ENCODE measurements at regions not wholly inside any gene's neighbourhood (a gene's known extent, or its start where the extent isn't known, plus 50 kb on each side); places are given as distances from the start of the nearest gene placed in this dataset.

- TF ChIP-seq CTCF (conservative IDR thresholded peaks at IDR 0.05; ENCODE audit: low read length) (no peak), EZH2phosphoT487 (IDR thresholded peaks at IDR 0.05; ENCODE audit: borderline replicate concordance, low read depth, low read length) (no peak)
These were observed 171.0 kb downstream of the PAH start for GRCh38 chr12:102745971-102746600.

All from OCI-LY7 (cell line).